Endothelial cell of umbilical vein (primary cell): ENCODE measurements at regions not wholly inside any gene's neighbourhood (a gene's known extent, or its start where the extent isn't known, plus 50 kb on each side); places are given as distances from the start of the nearest gene placed in this dataset.

Experiments
- BruUV-seq: library from RNA; stranded (reverse); fragments of 400-500 nt; replicated peaks from 2 replicates; lab custom pipeline; 2021; lab: Mats Ljungman, UMichigan
- CTCF ChIA-PET: fragments of 300-600, 350-600 bp; sonication (Branson Sonifier 250); formaldehyde crosslinking; loops from one replicate; lab custom pipeline; 2021; ENCODE audit warnings: antibody characterized with exemption, inconsistent platforms; lab: Charles Lee
- POLR2A ChIA-PET: fragments of 300-600, 350-600 bp; sonication (Branson Sonifier 250); formaldehyde crosslinking; loops from one replicate; lab custom pipeline; 2021; ENCODE audit warnings: antibody characterized with exemption, inconsistent platforms; lab: Charles Lee
- DNase-seq: peaks from one replicate; pipeline ENCODE4 v3.0.0-alpha.2; 2011; ENCODE audit warnings: low read depth, low spot score
- FAIRE-seq: peaks from 2 replicates; lab custom pipeline; 2011; peaks lifted over from hg19 to GRCh38; lab: Jason Lieb, UNC
- H2AFZ ChIP-seq: 2 replicates; pipeline ENCODE4 v1.6.0; 2012; ENCODE audit warnings: low read depth, low read length, control low read depth, inconsistent platforms
- H3K27ac ChIP-seq: 2 replicates; pipeline ENCODE4 v1.5.1; 2011; ENCODE audit warnings: low read depth, mild to moderate bottlenecking, control low read depth, low read length, moderate library complexity; ENCODE audit not compliant: insufficient read depth
- H3K27me3 ChIP-seq, 2 experiments: 2 replicates each; pipeline versions ENCODE4 v1.6.0 to v1.6.1; 2011; ENCODE audit warnings: low read length in 2 of 2, mixed read lengths in 1 of 2; ENCODE audit not compliant: control insufficient read depth in 2 of 2, insufficient read depth in 2 of 2
- H3K36me3 ChIP-seq, 2 experiments: 2 replicates in 1 of 2; 3 replicates in 1 of 2; pipeline ENCODE4 v1.5.1; 2011; ENCODE audit warnings: low read length in 2 of 2, mild to moderate bottlenecking in 1 of 2, moderate library complexity in 1 of 2; ENCODE audit not compliant: control insufficient read depth in 2 of 2, insufficient read depth in 2 of 2; ENCODE audit errors: extremely low read depth in 1 of 2
- H3K4me1 ChIP-seq: 3 replicates; pipeline ENCODE4 v1.5.1; 2011; ENCODE audit warnings: mild to moderate bottlenecking, low read length; ENCODE audit not compliant: control insufficient read depth, insufficient read depth; ENCODE audit errors: extremely low read depth
- H3K4me2 ChIP-seq: 2 replicates; pipeline ENCODE4 v1.6.1; 2011; ENCODE audit warnings: low read length, control low read depth, mixed read lengths; ENCODE audit not compliant: insufficient read depth
- H3K4me3 ChIP-seq, 3 experiments: fragments of 200-600 bp in 1 of 3; sonication (generic), shearing (Covaris generic) in 1 of 3; replicated peaks in 1 of 3; 2 replicates each; pipeline ENCODE4 v1.5.1; 2011 to 2016; ENCODE audit warnings: control low read depth in 3 of 3, low read length in 3 of 3, mild to moderate bottlenecking in 2 of 3, inconsistent platforms in 1 of 3, low read depth in 1 of 3, moderate library complexity in 1 of 3; ENCODE audit not compliant: insufficient read depth in 1 of 3
- H3K79me2 ChIP-seq: 2 replicates; pipeline ENCODE4 v1.6.0; 2012; ENCODE audit warnings: low read length, inconsistent platforms; ENCODE audit not compliant: control insufficient read depth, insufficient read depth
- H3K9ac ChIP-seq: replicated peaks from 2 replicates; pipeline ENCODE3; 2011; ENCODE audit warnings: low read length, control low read depth; ENCODE audit not compliant: insufficient read depth; ENCODE audit errors: extremely low read depth
- H3K9me1 ChIP-seq: replicated peaks from 3 replicates; pipeline ENCODE4 v1.6.0; 2011; ENCODE audit warnings: mild to moderate bottlenecking, low read length; ENCODE audit not compliant: control insufficient read depth, insufficient read depth; ENCODE audit errors: extremely low read depth
- H3K9me3 ChIP-seq: replicated peaks from 2 replicates; pipeline ENCODE4 v1.5.1; 2012; ENCODE audit warnings: low read length, inconsistent platforms; ENCODE audit not compliant: control insufficient read depth, insufficient read depth
- H4K20me1 ChIP-seq: replicated peaks from 2 replicates; pipeline ENCODE3; 2011; ENCODE audit warnings: mild to moderate bottlenecking, low read length; ENCODE audit not compliant: control insufficient read depth, insufficient read depth; ENCODE audit errors: extremely low read depth
- CTCF ChIP-seq, 2 donors: IDR thresholded peaks; 1 replicate in 1 of 2; 2 replicates in 1 of 2; pipeline ENCODE4 v1.5.1; 2011; ENCODE audit warnings: low read length in 2 of 2, mild to moderate bottlenecking in 2 of 2, moderate library complexity in 2 of 2, control low read depth in 1 of 2, inconsistent platforms in 1 of 2, low read depth in 1 of 2; ENCODE audit not compliant: insufficient read depth in 1 of 2; ENCODE audit errors: extremely low read depth in 1 of 2
- EZH2 ChIP-seq: IDR thresholded peaks from 2 replicates; pipeline ENCODE4 v1.6.1; 2012; ENCODE audit warnings: borderline replicate concordance, low read depth, mild to moderate bottlenecking, moderate library complexity, low read length, inconsistent platforms; ENCODE audit not compliant: severe bottlenecking
- FOS ChIP-seq: IDR thresholded peaks from 2 replicates; pipeline ENCODE4 v1.6.1; 2011; ENCODE audit warnings: mild to moderate bottlenecking, low read length, moderate library complexity, borderline replicate concordance; ENCODE audit not compliant: insufficient read depth
- GATA2 ChIP-seq: IDR thresholded peaks from 2 replicates; pipeline ENCODE4 v1.7.0; 2011; ENCODE audit warnings: low read depth, mild to moderate bottlenecking, moderate library complexity, mixed read lengths, low read length; ENCODE audit not compliant: insufficient read length, insufficient read depth
- JUN ChIP-seq: IDR thresholded peaks from 2 replicates; pipeline ENCODE4 v1.6.1; 2011; ENCODE audit warnings: borderline replicate concordance, low read depth; ENCODE audit not compliant: insufficient read length, insufficient read depth
- MAX ChIP-seq: IDR thresholded peaks from 2 replicates; pipeline ENCODE4 v1.6.1; 2011; ENCODE audit not compliant: insufficient read depth, insufficient read length
- MYC ChIP-seq: IDR thresholded peaks from one replicate; pipeline ENCODE4 v1.6.1; 2011; ENCODE audit warnings: mild to moderate bottlenecking, low read depth, low read length
- POLR2A ChIP-seq: IDR thresholded peaks from 2 replicates; pipeline ENCODE4 v1.6.1; 2012; ENCODE audit warnings: low read depth, mild to moderate bottlenecking, control low read depth, low read length
- POLR2AphosphoS5 ChIP-seq: IDR thresholded peaks from 2 replicates; pipeline ENCODE4 v1.6.1; 2012; ENCODE audit warnings: low read depth, mild to moderate bottlenecking, control low read depth, low read length, moderate library complexity; ENCODE audit not compliant: insufficient read depth
- dilution Hi-C: fragments of 300-500 bp; cut with MboI; formaldehyde crosslinking; loops from one replicate; pipeline ENCODE4 v1.15.0; 2019; ENCODE audit warnings: low sequenced_read_pairs; ENCODE audit not compliant: extremely low pct_ligation_motif_present
- intact Hi-C: fragments of 100-400 bp; cut with micrococcal nuclease; formaldehyde crosslinking; loops from one replicate; pipeline ENCODE4 v1.10.0; 2022

GRCh38 chr10:21087476-21087875, 190.4 kb upstream of the NEBL start:
- no TSS peak for BruUV-seq
- H4K20me1 ChIP-seq: no peaks in the 10 kb centered on the region
- H3K4me3 ChIP-seq: no peak overlapping the region
- H3K9ac ChIP-seq: no peak overlapping the region
- H3K9me3 ChIP-seq: no peaks in the 10 kb centered on the region
- POLR2A ChIA-PET: no interaction called here
- DNase-seq: no peak
- no peaks in the 10 kb centered on the region for H3K9me1 ChIP-seq
- no peak overlapping the region for H2AFZ ChIP-seq
- CTCF ChIA-PET: interaction anchor here (2.0 kb wide), 1 partner anchor 9 kb away, joined by 7 read pairs; no protein-coding TSS in a partner anchor
- dilution Hi-C loops: no loop called here
- no peaks in the 10 kb centered on the region for H3K36me3 ChIP-seq
- TF ChIP-seq JUN (no peak), FOS (no peak), EZH2 (no peak), POLR2AphosphoS5 (no peak)
- no peak for FAIRE-seq
- no peak overlapping the region for H3K27ac ChIP-seq
- H3K27me3 ChIP-seq: peaks cover 0 to 4% of the 10 kb centered on the region in 2 experiments
- intact Hi-C loops: no loop called here
- H3K4me2 ChIP-seq: no peak overlapping the region
- H3K79me2 ChIP-seq: no peaks in the 10 kb centered on the region
- H3K4me1 ChIP-seq: no peaks in the 10 kb centered on the region

- Histone ChIP-seq H2AFZ (no peak overlapping the region), H3K36me3 (no peaks in the 10 kb centered on the region), H3K4me1 (no peaks in the 10 kb centered on the region), H3K79me2 (no peaks in the 10 kb centered on the region), H4K20me1 (no peaks in the 10 kb centered on the region), H3K4me3 (no peak overlapping the region), H3K27me3 (peaks cover 3 to 4% of the 10 kb centered on the region in 2 experiments), H3K9me3 (no peaks in the 10 kb centered on the region), H3K9ac (no peak overlapping the region), H3K4me2 (no peak overlapping the region), H3K27ac (no peak overlapping the region), H3K9me1 (no peaks in the 10 kb centered on the region)
- FAIRE-seq (no peak), DNase-seq (no peak)
- BruUV-seq: no TSS peak
- TF ChIP-seq EZH2 (no peak), POLR2AphosphoS5 (no peak), MAX (no peak), GATA2 (no peak), MYC (no peak), POLR2A (no peak), JUN (no peak), FOS (no peak), CTCF (IDR thresholded peaks at IDR 0.05; ENCODE audit: extremely low read depth in 1 of 2, insufficient read depth in 1 of 2, low read depth in 1 of 2, low read length in 2 of 2) (no peak)
- dilution Hi-C loops: no loop called here
- POLR2A ChIA-PET: no interaction called here
- CTCF ChIA-PET: interaction anchor here (1.2 kb wide), 1 partner anchor 185 kb away, joined by 3 read pairs; no protein-coding TSS in a partner anchor
- intact Hi-C loops: no loop called here
Observed at GRCh38 chr10:21084700-21085099, 187.6 kb upstream of the NEBL start.
